Right atrium auricular region (tissue), 2 donors: ENCODE measurements at regions not wholly inside any gene's neighbourhood (a gene's known extent, or its start where the extent isn't known, plus 50 kb on each side); places are given as distances from the start of the nearest gene placed in this dataset.

ENCODE experiments used
- DNase-seq: peaks from one replicate; pipeline ENCODE4 v3.0.0-alpha.2; 2019; ENCODE audit warnings: low spot score
- H3K27ac ChIP-seq, 2 donors: fragments of 200-600 bp; sonication (generic); 1 replicate in 1 of 2; 2 replicates in 1 of 2; pipeline ENCODE4 v1.5.1; 2016 to 2019
- H3K27me3 ChIP-seq, 2 donors: fragments of 200-600 bp; sonication (generic); one replicate each; pipeline versions ENCODE4 v1.5.1 to v1.6.0; 2017 to 2019
- H3K36me3 ChIP-seq: fragments of 200-600 bp; sonication (generic); one replicate; pipeline ENCODE4 v1.5.1; 2016
- H3K4me1 ChIP-seq, 2 donors: fragments of 200-600 bp; sonication (generic); one replicate each; pipeline versions ENCODE4 v1.5.1 to v1.6.0; 2017 to 2019
- H3K4me3 ChIP-seq, 2 donors: fragments of 200-600 bp; sonication (generic); 1 replicate in 1 of 2; 2 replicates in 1 of 2; pipeline ENCODE4 v1.5.1; 2017 to 2019; ENCODE audit warnings: mild to moderate bottlenecking in 1 of 2, moderate library complexity in 1 of 2
- H3K9me3 ChIP-seq, 2 donors: fragments of 200-600 bp; sonication (generic); one replicate each; pipeline ENCODE4 v1.5.1; 2019
- CTCF ChIP-seq, 2 donors: fragments of 200-600 bp; sonication (generic); IDR thresholded peaks; one replicate each; pipeline ENCODE4 v1.5.1; 2019; ENCODE audit warnings: antibody characterized with exemption in 2 of 2

GRCh38 chr14:71264260-71264659, 357.0 kb downstream of the PCNX1 start:
- no peak overlapping the region for H3K4me3 ChIP-seq
- H3K9me3 ChIP-seq: peaks cover 0 to 24% of the 10 kb centered on the region in 2 donors
- no peak for TF ChIP-seq CTCF (IDR thresholded peaks at IDR 0.05)
- no peak for DNase-seq
- no peaks in the 10 kb centered on the region for H3K4me1 ChIP-seq
- H3K36me3 ChIP-seq: no peaks in the 10 kb centered on the region
- H3K27me3 ChIP-seq: no peaks in the 10 kb centered on the region
- no peak overlapping the region for H3K27ac ChIP-seq

GRCh38 chr14:71267007-71267513, 359.8 kb downstream of the PCNX1 start:
- Histone ChIP-seq H3K27ac (no peak overlapping the region), H3K36me3 (no peaks in the 10 kb centered on the region), H3K27me3 (no peaks in the 10 kb centered on the region), H3K4me1 (no peaks in the 10 kb centered on the region), H3K9me3 (peaks cover 0 to 15% of the 10 kb centered on the region in 2 donors), H3K4me3 (no peak overlapping the region)
- no peak for DNase-seq
- TF ChIP-seq CTCF (IDR thresholded peaks at IDR 0.05): no peak

- DNase-seq: no peak
- H3K4me1 ChIP-seq: no peaks in the 10 kb centered on the region
- no peak overlapping the region for H3K27ac ChIP-seq
- H3K9me3 ChIP-seq: peaks cover 0 to 15% of the 10 kb centered on the region in 2 donors
- no peaks in the 10 kb centered on the region for H3K36me3 ChIP-seq
- H3K4me3 ChIP-seq: no peak overlapping the region
- no peaks in the 10 kb centered on the region for H3K27me3 ChIP-seq
- no peak for TF ChIP-seq CTCF (IDR thresholded peaks at IDR 0.05)
Measured at GRCh38 chr14:71267691-71268090, 360.4 kb downstream of the PCNX1 start.

GRCh38 chr14:71270111-71270510, 362.9 kb downstream of the PCNX1 start:
- no peak overlapping the region for H3K4me3 ChIP-seq
- H3K36me3 ChIP-seq: no peaks in the 10 kb centered on the region
- H3K4me1 ChIP-seq: no peaks in the 10 kb centered on the region
- no peak overlapping the region for H3K27ac ChIP-seq
- no peak for TF ChIP-seq CTCF (IDR thresholded peaks at IDR 0.05)
- H3K9me3 ChIP-seq: peaks cover 0 to 11% of the 10 kb centered on the region in 2 donors
- DNase-seq: no peak
- no peaks in the 10 kb centered on the region for H3K27me3 ChIP-seq

GRCh38 chr14:71271166-71271945, 364.1 kb downstream of the PCNX1 start:
- H3K9me3 ChIP-seq: no peaks in the 10 kb centered on the region

More at GRCh38 chr14:71271166-71271945, 364.1 kb downstream of the PCNX1 start:
- no peaks in the 10 kb centered on the region for H3K27me3 ChIP-seq
- H3K27ac ChIP-seq: no peak overlapping the region
- no peak for DNase-seq
- no peaks in the 10 kb centered on the region for H3K36me3 ChIP-seq
- no peak overlapping the region for H3K4me3 ChIP-seq
- TF ChIP-seq CTCF (IDR thresholded peaks at IDR 0.05): no peak
- no peaks in the 10 kb centered on the region for H3K4me1 ChIP-seq
